ENCODE measurements at regions not wholly inside any gene's neighbourhood (a gene's known extent, or its start where the extent isn't known, plus 50 kb on each side); places are given as distances from the start of the nearest gene placed in this dataset.

DNA sequence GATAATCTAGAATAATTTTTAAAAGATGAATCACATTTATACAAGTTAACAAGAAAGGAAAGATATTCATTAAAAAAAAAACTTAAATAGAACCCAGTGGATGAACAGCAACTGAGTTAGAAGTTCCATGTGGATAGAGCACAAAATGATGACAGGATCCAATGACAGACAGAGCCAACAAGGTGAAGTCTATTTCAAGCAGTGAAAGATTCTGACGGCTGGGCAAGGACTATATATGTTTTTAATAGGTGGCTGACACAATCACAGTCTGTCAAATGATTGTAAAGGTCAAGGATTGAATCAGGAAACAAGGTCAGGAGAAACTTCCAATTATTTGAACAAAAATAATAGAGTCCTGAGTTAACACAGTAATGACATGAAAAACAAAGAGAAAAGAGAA, 1460.0 kb upstream of the CDH8 start:
- TF ChIP-seq CTCF (IDR thresholded peaks at IDR 0.05; ENCODE audit: low read depth, low read length, poor library complexity, severe bottlenecking) (no peak), EZH2phosphoT487 (IDR thresholded peaks at IDR 0.05; ENCODE audit: borderline replicate concordance, low read length) (no peak)

All from DOHH2 (cell line).